ENCODE measurements at regions not wholly inside any gene's neighbourhood (a gene's known extent, or its start where the extent isn't known, plus 50 kb on each side); places are given as distances from the start of the nearest gene placed in this dataset.
"Not testable (repeated sequence)": the region's sequence is repeated elsewhere in the genome, so short reads cannot be mapped to it uniquely, and the experiment has no call there.

DNA sequence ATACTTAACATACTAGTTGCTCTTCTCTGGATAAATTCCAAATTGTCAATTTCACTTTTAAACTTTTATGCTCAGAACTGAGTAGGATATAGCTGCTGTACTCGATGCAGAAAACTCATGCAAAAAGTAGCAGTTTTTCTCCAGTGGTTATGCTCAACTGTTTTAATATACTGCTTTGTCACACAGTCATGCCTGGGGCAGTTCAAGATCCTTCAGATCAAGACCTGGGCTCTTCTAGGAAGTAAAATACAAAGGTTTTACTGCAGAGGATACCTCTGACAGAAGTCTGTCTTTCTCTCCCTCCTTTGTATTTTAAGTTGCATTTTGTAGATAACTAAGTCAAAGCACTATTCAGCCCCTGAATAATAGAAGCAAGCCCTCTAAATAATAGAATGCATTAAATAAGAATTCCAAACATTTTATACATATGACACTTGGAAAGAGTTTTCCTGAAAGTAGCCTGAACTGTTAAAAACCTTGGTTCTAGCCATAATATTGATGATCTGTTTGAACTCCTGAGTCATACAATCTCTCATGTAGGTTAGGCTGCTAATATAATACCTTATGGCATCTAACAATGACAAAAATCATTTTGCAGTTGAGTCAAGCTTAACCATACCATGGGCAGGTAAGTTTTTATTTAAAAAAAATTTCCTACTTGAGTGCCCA lies 183.3 kb upstream of the TRIB2 start:
- DNase-seq, result no peak

DNA sequence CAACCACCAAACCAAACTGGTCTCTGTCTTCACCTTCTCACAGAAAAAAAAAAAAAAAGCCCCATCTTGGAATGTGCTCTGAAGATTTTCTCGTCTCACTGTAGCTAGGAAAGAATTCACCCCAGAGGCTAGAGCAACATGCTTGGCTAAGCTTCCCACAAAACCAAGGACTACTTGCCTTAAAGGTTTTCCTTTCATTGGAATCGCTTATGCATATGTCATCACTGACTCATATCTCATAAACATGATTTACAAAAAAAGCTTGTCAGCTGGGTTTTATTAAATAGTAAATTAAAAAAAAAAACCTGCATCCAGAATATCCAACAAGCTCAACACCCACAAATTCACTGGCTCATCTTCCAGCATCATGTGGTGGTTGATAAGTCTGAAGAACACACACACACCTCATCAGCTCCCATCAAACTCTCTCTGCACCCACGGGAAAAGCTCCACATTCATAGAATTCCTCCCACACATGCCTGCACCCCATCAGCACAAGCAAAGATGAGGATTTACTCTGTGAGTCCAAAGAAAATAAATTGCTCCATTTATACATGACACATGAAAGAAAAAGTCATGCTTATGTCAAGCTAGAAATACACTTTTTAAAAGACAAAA lies 182.0 kb upstream of the TRIB2 start:
- no peak for DNase-seq

DNA sequence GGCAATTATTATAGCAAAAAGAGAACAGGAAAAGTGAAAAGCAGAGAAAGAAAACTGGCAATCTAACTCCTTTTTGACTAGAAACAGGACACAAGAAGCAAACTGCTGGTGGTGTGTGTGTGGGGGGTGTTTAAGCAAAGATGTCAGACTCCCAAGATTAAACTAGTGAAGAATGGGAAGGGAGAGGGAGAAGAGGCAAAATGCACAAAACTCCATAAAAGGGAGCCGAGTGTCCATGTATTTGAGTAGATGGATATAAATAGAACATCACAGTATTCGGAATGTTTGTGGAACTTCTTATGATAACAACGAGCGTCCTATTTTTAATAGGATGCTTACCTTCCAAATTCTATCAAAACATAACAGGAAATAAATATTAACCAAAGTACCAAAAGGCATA lies 179.8 kb upstream of the TRIB2 start:
- DNase-seq, result no peak

DNA sequence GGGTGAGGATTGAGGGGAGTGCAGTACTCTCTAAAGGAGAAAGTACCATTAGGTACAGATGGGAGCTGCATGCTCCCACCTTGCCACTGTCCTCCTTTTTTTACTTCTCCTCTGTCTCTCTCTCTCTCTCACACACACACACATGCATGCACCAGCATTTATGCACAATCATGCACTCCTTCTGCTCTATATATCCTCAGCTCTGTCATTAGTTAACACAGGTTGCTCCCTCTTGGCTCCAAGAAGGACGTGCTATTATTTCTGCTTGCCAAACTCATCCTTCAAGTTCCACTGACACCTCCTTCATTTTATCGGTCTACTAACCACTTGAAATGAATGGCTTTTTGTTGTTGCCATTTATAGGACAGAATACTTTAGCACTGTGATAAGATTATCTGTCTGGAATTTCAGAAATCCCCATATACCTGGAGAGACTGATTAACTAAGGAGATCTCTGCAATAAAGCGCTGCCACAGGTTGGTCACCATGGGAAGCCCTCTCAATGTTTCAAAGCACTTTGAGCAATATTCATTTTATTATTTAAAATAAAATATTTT lies 178.5 kb upstream of the TRIB2 start:
- no peak for DNase-seq

DNA sequence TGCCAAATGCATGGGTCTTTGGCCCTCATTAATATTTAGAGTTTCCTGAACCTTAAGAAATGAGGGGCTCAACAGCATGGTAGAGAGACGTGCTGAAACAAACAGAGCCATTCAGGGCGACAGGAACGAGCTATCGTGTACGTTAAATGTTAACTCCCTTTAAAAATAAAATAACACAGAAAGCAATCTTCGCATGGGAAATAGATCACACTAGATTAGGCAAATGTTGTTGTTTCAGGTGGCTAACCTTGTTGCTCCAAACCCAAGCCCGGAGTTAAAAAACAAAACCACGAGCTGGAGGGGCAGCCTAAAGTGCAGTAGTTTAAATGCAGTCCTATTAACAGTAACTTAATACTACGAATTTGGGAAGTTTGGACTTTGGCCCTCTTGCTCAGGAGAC lies 177.4 kb upstream of the TRIB2 start:
- no peak for DNase-seq

DNA sequence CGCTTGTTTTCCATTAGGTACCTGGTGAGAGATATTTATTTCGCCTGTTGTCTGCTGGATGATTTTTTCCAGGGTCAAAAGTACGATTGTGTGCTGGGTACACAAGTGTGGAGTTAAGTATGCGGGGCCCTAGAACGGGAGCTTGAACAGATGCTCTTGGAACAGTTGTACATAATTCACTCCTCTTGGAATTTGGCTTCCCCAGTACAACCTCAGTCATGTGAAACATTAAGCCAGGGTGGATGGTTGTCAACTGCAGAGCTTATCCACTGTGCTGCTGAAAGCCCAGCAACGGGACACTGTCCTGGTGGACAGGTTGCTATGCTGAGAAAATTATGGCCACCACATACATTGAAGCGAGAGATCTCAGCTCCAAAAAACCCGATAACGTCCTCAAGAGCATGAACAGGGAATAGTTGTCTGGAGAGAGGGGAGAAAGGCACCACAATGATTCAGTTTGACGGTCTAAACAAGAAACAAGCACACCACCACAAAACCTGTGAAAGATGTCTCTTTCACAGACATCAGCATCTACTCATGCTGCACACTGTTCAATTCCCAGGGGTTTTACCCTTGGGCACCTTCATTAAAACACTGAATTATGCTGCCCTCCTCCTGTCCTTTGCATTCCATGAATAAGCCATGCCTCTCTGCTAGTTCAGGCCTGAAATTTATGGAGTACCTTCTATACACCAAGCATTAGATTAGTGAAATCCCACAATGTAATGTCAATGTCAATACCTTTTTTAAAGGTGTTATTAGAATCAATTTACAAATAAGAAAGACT lies 176.8 kb upstream of the TRIB2 start:
- DNase-seq, result no peak

DNA sequence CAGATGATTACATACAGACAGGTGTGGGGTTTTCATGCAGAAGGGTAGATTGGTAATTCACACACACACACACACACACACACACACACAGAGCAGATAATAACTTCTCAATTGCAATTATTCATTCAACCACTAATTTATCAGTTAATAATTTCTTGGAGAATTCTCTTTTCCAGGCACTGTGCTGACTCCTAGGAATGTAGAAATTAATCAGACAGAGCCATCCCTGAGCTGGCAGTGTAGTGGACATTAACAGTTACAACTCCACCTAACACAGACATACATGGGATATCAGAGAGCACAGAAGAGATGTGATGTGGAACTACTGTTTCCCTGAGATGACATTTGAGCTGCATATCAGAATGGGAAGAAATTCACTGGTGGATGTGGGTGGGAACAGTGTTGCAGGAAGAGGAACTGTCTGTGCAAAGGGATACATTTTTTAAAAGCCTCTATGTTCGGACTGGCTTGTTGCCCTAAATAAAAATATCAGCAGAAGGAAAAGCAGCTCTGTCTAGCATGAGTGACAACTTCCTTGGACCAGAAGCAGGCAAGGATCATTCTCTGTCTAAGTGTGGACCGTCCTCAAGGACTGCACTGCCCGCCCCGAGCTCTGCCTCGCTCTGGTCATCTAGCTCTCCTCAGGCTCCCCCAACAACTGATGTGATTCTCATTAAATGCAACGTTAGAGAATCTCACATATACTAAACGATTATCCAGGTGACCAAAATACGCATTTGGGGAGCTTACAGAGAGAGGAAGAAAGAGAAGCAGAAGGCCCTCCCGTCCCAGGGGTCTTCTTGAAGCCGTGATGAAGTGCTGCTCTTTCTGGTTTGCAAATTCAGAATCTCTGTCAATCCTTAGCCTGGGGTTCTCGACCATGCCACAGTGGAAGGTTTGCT lies 173.4 kb upstream of the TRIB2 start:
- no peak for DNase-seq

DNA sequence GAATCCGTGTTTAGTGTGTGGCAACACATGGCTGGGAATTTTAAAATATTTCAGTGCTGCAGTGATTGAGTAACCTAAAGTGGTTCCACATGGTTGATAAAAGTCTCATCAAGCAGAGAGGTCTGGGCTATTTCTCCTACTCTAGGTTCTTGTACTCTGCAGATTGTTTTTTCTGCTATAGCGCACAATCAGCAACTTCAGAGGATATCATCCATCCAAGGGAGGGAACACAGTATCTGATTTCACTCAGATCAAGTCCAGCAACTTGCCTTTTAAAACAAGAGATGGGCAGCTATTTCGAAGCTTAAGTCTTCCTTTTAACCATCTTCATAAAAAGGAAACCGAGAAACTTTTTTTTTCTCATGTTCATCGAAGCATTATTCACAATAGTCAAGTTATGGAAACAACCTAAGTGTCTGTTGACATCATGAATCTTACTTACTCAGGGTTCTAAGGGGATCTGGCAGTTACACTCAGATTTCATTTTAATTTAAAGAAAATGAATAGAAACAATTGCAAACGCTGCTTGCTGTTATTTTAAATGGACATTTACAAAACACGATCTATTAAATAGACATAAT lies 172.7 kb upstream of the TRIB2 start:
- DNase-seq, result no peak

DNA sequence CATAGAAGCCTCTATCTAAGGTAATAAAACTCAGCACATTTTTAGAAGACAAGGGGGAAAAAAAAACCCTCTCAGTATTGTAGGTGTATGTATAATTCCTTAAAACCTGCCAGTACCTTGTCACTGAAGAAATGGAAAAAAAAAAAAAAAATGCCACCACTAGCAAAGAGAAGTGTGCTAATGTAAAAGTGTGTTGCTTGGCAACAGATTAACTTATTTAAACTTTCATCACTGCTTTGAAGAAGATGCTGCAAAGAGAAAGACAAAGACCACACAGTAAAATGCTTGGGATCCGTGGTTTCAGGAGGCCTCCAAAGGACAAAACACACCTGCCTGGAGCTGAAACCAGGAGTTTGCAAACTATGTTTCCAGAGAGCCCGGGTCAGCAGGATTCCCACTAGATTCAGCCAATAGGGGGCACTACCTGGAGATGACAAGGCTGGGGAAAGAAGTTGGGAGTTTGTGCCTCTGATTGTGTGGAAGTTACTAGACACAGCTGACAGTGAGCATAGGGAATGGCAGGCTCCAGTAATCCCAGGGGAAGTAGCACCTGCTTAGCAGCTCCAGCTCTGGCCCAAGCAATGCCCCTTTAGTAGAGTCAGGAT lies 169.1 kb upstream of the TRIB2 start:
- DNase-seq, result no peak

DNA sequence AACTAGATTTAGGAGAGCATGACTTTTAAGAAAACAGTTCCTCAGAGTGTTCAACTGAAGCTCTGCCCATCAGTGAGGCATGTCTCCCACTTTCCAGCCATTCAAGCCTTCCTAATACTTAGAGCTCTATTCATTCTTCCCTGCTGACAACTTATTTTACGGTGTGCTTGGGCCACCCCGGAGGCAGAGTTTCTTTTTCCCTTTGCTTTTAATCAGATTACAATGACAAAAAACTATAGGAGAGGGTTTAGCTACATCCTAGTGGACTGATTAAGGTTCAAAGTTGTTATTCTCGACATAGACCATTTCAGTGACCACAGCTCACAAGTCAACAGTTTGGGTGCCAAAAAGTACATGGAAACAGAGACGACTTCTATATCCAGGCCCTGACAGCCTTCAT lies 167.8 kb upstream of the TRIB2 start:
- DNase-seq, result no peak

DNA sequence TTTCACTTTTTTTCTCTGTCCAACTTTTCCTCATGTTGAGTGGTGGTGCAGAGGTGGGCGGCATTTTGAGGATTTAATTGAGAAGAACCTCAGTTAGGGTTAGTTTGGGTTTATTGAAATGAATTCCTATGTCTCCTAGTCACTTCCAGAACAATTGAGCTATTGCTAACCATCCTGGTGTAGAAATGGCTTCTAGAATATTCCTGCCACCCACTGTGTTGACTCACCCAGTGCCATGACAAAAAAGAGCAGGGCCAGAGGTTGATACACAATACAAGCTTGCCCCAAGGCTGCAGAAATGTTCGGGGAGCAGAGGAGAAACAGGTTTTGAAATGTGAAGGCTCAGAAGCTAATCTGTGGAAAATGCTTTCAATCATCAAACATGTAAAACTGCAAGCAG lies 167.1 kb upstream of the TRIB2 start:
- DNase-seq, result no peak

DNA sequence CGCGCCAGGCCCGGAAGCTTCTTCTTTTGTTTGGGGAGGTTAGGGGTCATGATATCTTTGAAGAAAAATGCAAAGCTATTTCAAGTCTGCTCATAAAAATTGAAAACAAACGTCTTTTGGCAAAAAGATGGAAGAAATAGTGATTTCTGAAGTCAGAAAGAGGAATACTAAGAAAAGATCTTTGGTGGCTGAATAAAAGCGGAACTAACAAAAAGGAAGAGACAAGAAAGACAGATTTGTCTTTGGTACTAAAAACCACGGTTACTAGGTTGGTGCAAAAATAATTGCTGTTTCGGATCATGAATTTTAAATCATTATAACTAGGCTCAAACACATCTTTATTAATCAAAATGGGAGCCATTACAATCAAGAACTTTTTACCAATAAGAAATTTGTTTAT lies 164.6 kb upstream of the TRIB2 start:
- no peak for DNase-seq

DNA sequence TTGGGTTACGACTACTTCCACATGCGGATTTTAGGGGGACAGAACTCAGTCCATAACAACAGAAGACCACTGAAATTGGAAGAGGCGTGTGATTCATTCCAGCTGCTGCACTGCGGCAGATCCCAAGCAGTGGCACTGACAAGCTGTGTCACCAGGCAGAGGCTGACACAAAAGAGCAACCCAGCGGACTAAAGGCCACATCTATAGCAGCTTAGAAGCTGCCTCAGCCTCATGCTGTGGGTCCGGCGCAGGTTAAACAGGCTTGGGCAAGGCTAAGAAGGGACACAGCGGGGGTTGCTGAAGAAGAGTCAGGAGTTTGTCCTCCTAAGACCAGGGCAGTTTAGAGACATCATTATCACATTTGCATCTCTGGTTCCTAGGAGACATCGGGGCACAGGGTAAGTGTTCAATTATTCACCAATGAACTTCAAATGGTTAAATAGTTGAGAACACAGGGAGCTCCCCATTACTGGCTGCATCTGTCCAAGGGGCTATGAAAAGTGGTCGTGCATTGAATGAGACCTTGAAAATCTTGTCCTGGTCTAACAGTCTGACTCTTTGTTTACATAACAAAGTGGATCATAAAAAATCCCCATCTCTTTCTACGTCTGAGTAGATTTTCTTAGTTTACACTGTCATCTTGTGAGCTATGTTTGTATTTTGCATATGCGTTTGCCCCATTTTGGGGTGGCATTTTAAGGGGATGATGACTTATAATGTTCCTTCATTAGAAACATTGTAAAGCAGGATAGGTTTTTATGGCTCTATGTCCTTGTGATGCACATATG lies 162.3 kb upstream of the TRIB2 start:
- DNase-seq, result no peak

DNA sequence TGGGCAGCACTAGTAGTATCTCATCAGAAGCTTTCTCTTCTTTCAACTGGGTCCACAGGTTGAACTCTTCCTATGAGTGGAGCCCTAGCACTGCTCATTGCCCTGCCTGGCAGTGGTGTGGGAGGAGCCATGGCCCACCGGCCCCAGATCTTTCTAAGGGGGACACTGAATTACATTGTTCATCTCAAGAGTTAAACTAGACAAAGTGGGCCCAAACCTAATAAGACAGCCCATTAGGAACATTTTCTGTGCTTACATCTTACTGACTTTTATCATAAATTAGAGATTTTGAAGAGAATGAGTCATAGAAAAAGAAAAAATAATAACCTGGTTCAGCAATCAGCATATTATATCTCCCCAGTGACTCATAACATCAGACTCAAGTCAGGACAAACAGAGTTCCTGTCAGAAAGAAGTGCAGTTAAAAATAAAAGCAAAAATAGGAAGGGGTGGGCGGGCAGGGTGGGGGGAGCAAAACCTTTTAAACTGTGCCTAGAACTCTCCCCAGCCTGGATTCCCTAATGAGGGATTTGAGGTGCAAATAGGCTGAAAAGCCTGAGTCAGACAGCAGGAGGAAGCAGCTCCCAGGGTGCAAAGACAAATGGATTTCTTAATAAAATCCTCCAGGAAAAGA lies 161.6 kb upstream of the TRIB2 start:
- no peak for DNase-seq

DNA sequence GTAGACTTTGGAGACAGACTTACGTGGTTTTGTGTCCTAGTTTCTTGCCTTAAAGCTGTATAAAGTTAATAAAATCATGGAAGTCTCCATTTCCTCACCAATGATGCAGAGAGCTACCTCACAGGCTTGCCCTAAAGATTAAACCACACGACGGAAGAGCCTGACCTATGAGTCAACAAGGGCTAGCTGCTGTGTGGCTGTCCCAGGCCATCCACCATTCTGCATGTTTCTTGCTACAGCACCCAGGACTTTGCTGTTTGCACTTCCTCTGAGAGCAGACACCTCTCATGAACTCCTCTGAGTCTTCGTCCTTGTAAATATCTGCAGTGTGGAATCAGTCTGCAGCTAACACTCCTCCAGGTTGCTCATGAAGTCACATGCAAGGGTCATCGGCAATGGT lies 160.0 kb upstream of the TRIB2 start:
- no peak for DNase-seq

DNA sequence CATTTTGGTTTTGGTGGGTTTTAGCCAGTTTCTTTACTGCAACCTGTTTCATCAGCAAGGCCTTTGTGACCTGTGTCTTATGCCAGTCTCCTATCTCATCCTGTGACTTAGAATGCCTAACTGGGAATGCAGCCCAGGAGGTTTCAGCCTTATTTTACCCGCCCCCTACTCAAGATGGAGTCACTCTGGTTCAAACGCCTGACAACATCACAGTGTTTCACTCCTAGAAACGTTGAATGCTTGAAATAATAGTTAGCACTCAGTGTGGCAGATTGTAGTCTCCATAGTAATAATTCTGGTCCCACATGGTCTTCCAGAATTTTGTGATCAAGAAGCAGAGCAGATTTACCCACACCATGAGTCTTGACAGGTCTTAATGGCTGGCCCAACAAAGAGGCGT lies 159.0 kb upstream of the TRIB2 start:
- DNase-seq, result no peak

DNA sequence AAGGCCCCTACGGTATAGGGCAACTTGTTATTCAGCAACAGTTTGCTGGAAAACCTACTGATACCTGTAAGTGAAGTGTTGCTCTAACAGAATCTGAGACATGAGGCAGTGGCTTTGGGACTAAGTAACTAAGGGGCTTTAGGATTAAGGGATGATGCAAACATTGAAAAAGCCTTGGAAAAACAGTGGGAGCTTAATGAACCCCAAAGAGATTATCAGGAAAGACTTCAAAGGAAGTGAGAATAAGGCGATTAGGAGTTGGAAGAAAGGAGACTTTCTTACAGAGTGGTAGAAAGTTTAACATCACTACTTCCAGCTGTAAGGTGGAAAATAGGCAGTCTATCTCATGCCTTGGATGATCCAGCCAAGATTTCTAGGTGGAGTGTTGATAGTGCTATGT lies 158.2 kb upstream of the TRIB2 start:
- DNase-seq, result no peak

DNA sequence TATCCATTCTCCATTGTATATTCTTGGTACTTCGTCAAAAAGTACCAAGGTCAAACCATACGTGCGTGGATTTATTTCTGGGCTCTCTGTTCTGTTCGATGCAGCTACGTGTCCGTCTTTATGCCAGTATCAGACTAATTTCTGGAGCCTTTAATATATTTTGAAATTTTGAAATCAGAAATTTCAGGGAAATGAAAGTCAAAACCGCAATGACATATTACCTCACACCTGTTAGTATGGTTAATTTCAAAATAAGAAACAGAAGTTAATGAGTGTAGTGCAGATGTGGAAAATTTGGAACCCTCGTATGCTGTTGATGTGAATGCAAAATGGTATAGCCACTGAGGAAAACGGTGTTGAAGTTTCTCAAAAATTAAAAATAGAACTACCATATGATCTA lies 156.1 kb upstream of the TRIB2 start:
- DNase-seq, result no peak

DNA sequence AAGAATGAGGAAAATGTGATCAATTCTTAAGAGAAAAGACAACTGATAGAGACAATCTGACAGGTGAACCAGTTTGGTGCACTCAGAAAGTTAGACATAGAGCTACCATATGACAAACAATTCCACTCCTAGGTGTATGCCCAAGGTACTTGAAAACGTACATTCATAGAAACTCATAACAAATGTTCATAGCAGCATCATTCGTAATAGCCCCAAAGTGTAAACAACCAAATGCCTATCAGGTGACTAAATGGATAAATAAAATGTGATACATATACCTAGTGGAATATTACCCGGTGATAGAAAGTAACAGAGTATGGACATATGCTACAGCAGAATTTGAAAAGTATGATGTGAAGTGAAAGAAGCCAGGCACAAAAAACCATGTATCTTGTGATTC lies 149.3 kb upstream of the TRIB2 start:
- no peak for DNase-seq

DNA sequence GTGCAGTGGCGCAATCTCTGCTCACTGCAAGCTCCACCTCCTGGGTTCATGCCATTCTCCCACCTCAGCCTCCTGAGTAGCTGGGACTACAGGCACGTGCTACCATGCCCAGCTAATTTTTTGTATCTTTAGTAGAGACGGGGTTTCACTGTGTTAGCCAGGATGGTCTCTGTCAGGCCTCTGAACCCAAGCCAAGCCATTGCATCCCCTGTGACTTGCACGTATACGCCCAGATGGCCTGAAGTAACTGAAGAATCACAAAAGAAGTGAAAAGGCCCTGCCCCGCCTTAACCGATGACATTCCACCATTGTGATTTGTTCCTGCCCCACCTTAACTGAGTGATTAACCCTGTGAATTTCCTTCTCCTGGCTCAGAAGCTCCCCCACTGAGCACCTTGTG lies 147.2 kb upstream of the TRIB2 start:
- not testable (repeated sequence) for DNase-seq

DNA sequence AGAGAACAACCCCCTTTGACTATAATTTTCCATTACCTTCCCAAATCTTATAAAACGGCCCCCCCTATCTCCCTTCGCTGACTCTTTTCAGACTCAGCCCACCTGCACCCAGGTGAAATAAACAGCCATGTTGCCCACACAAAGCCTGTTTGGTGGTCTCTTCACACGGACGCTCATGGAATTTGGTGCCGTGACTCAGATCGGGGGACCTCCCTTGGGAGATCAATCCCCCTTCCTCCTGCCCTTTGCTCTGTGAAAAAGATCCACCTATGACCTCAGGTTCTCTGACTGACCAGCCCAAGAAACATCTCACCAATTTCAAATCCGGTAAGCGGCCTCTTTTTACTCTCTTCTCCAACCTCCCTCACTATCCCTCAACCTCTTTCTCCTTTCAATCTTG lies 146.8 kb upstream of the TRIB2 start:
- not testable (repeated sequence) for DNase-seq

Measured in NCI-H774 (cell line).